Sigmoid colon (tissue), 3 donors: ENCODE measurements at regions not wholly inside any gene's neighbourhood (a gene's known extent, or its start where the extent isn't known, plus 50 kb on each side); places are given as distances from the start of the nearest gene placed in this dataset.

Source experiments
- small RNA-seq, 3 donors: library from RNA; depleted of rRNA; stranded (forward); fragments of <200 nt; gene quantifications; one replicate each; pipeline ENCODE3, GENCODE V24; 2016

Small RNA genes in the stretch of these regions (small RNA-seq; reads per million reads assigned to genes)
- 0 reads per million in 3 donors for gene AC093787.1
